GM18505 (cell line): ENCODE measurements at regions not wholly inside any gene's neighbourhood (a gene's known extent, or its start where the extent isn't known, plus 50 kb on each side); places are given as distances from the start of the nearest gene placed in this dataset.
"Not testable (repeated sequence)": the region's sequence is repeated elsewhere in the genome, so short reads cannot be mapped to it uniquely, and the experiment has no call there.

Experiments used
- ATAC-seq: cut with Tn5 transposase; IDR thresholded peaks from one replicate; pipeline ENCODE4 v1.9.1; 2021; ENCODE audit not compliant: unreplicated experiment
- POLR2A ChIP-seq: IDR thresholded peaks from 4 replicates; pipeline ENCODE4 v1.6.1; 2011; ENCODE audit warnings: borderline replicate concordance; ENCODE audit not compliant: insufficient read depth, insufficient read length; ENCODE audit errors: extremely low read depth

GRCh38 chr5:42037379-42037932 lies 112.4 kb downstream of the FBXO4 start:
- no peak for TF ChIP-seq POLR2A
- ATAC-seq: no peak

- no peak for ATAC-seq
- no peak for TF ChIP-seq POLR2A
These were observed 118.3 kb downstream of the FBXO4 start for GRCh38 chr5:42043400-42043799.

- TF ChIP-seq POLR2A: no peak
- ATAC-seq: peak; percentile 89
These were observed 132.2 kb downstream of the FBXO4 start for GRCh38 chr5:42057254-42057690.

GRCh38 chr5:42059291-42059690 lies 134.2 kb downstream of the FBXO4 start:
- ATAC-seq: no peak
- no peak for TF ChIP-seq POLR2A

GRCh38 chr5:42059778-42060464 lies 134.8 kb downstream of the FBXO4 start:
- no peak for TF ChIP-seq POLR2A
- ATAC-seq: no peak

GRCh38 chr5:42061121-42061520 lies 136.0 kb downstream of the FBXO4 start:
- no peak for TF ChIP-seq POLR2A
- no peak for ATAC-seq

GRCh38 chr5:42064821-42065220 lies 139.7 kb downstream of the FBXO4 start:
- no peak for TF ChIP-seq POLR2A
- ATAC-seq: no peak

GRCh38 chr5:42066131-42066530 lies 141.1 kb downstream of the FBXO4 start:
- no peak for TF ChIP-seq POLR2A
- ATAC-seq: no peak

- no peak for ATAC-seq
- no peak for TF ChIP-seq POLR2A
These were observed 149.3 kb downstream of the FBXO4 start for GRCh38 chr5:42074353-42074752.

- no peak for TF ChIP-seq POLR2A
- no peak for ATAC-seq
These were observed 164.6 kb downstream of the FBXO4 start for GRCh38 chr5:42089705-42090104.

- no peak for ATAC-seq
These were observed 165.1 kb downstream of the FBXO4 start for GRCh38 chr5:42090162-42090561.

GRCh38 chr5:42099846-42100245 lies 174.8 kb downstream of the FBXO4 start:
- ATAC-seq: not testable (repeated sequence)

More at GRCh38 chr5:42090162-42090561, 165.1 kb downstream of the FBXO4 start:
- no peak for TF ChIP-seq POLR2A

- TF ChIP-seq POLR2A: no peak
- no peak for ATAC-seq
These were observed 183.4 kb downstream of the FBXO4 start for GRCh38 chr5:42108468-42108867.

- no peak for TF ChIP-seq POLR2A
- no peak for ATAC-seq
These were observed 184.0 kb downstream of the FBXO4 start for GRCh38 chr5:42109006-42109572.

GRCh38 chr5:42115721-42116120 lies 190.6 kb downstream of the FBXO4 start:
- ATAC-seq: not testable (repeated sequence)
